Activated CD4-positive, alpha-beta T cell treated with anti-CD3 and anti-CD28 coated beads for 48 hours (primary cell): ENCODE measurements at regions not wholly inside any gene's neighbourhood (a gene's known extent, or its start where the extent isn't known, plus 50 kb on each side); places are given as distances from the start of the nearest gene placed in this dataset.
A peak's percentile ranks its signal among the peaks of the same experiment; 100 is the strongest.
"Not testable (repeated sequence)": the region's sequence is repeated elsewhere in the genome, so short reads cannot be mapped to it uniquely, and the experiment has no call there.

Experiments used
- DNase-seq: peaks from one replicate; pipeline ENCODE4 v3.0.0-alpha.2; 2020

GRCh38 chr20:59466107-59466815 is 138.1 kb upstream of the PHACTR3 start:
- no peak for DNase-seq

- DNase-seq: no peak
Observed at GRCh38 chr20:59468831-59469230, 135.5 kb upstream of the PHACTR3 start.

GRCh38 chr20:59469267-59470252 is 134.8 kb upstream of the PHACTR3 start:
- DNase-seq: no peak

- DNase-seq: no peak
Observed at GRCh38 chr20:59470521-59470920, 133.8 kb upstream of the PHACTR3 start.

- no peak for DNase-seq
Observed at GRCh38 chr20:59471653-59472421, 132.5 kb upstream of the PHACTR3 start.

GRCh38 chr20:59473742-59474141 is 130.6 kb upstream of the PHACTR3 start:
- no peak for DNase-seq

GRCh38 chr20:59481067-59481466 is 123.3 kb upstream of the PHACTR3 start:
- DNase-seq: no peak

GRCh38 chr20:59481477-59482018 is 122.8 kb upstream of the PHACTR3 start:
- no peak for DNase-seq

- no peak for DNase-seq
Observed at GRCh38 chr20:59482351-59483187, 121.8 kb upstream of the PHACTR3 start.

- no peak for DNase-seq
Observed at GRCh38 chr20:59483481-59483880, 120.9 kb upstream of the PHACTR3 start.

GRCh38 chr20:59484228-59484627 is 120.1 kb upstream of the PHACTR3 start:
- DNase-seq: no peak

GRCh38 chr20:59485576-59486454 is 118.5 kb upstream of the PHACTR3 start:
- no peak for DNase-seq

GRCh38 chr20:59488459-59488858 is 115.9 kb upstream of the PHACTR3 start:
- not testable (repeated sequence) for DNase-seq

- DNase-seq: not testable (repeated sequence)
Observed at GRCh38 chr20:59490196-59491004, 113.9 kb upstream of the PHACTR3 start.

GRCh38 chr20:59491884-59492283 is 112.5 kb upstream of the PHACTR3 start:
- no peak for DNase-seq

- DNase-seq: no peak
Observed at GRCh38 chr20:59493926-59494325, 110.4 kb upstream of the PHACTR3 start.

GRCh38 chr20:59495166-59495565 is 109.2 kb upstream of the PHACTR3 start:
- DNase-seq: no peak

- peak; percentile 78 for DNase-seq
Observed at GRCh38 chr20:59495894-59496510, 108.3 kb upstream of the PHACTR3 start.

GRCh38 chr20:59498291-59498690 is 106.0 kb upstream of the PHACTR3 start:
- no peak for DNase-seq
